Activated T-helper 1 cell treated with anti-CD3 and anti-CD28 coated beads, Interleukin-2, amount 50 U/mL, for 16 hours (primary cell): ENCODE measurements at regions not wholly inside any gene's neighbourhood (a gene's known extent, or its start where the extent isn't known, plus 50 kb on each side); places are given as distances from the start of the nearest gene placed in this dataset.

Experiments
- DNase-seq, 2 donors: peaks; one replicate each; pipeline ENCODE4 v3.0.0-alpha.2; 2020; ENCODE audit warnings: low read depth in 1 of 2, low spot score in 1 of 2

DNA sequence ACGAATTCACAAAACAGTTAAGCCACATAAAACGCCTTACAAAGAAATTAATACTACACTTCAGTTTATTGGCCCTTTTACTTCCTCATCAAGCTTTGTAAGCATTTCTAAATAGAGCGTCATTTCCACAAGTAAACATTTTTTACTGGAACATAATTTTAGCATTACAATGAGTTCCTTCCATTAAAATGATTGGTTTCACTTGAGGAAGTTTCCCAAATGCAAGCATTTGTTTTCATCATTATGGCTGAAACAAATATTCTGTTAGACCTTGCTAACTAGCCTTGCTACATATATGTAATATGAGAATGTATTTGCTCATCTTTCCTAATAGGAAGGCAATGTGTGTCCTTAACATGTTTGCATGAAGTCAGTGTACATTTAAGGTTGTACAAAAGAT is 579.1 kb downstream of the IRS1 start:
- no peak for DNase-seq

DNA sequence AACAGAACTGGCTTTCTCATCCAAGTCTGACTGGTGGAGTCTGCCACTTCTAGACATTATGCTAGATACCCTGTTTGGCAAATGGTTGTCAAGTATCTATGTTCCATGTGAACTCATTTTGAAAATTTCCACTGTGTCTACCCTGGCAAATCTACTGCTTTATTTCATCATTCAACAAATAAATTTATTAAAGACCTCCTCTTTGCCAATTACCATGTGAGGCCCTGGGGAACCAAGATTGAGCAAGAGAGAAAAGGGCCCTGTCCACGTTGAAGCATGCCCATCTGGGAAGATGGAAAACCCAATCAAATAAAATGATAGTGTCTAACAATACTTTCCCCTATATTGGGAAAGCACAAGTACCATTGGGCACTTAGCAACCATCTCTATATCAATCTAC is 582.4 kb downstream of the IRS1 start:
- DNase-seq, result no peak

DNA sequence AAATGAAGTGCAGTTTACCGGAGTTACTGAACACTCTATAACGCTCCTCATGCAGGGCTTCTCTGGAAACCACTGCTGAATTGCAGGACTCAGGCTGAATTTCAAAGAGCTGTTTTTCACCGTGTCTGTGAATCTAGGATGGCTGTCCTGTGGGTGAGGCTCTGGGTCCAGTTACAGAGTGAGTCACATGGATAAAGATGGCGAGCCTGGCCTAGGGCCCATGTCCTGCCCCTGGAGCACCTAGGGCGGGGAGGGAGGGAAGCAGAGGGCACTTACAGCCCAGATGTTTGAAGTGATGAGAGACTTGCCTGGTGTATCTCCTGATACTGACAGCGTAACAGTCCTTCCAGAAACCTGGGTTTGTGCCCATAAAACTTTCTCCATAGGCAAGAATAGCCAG is 583.0 kb downstream of the IRS1 start:
- DNase-seq, result no peak

DNA sequence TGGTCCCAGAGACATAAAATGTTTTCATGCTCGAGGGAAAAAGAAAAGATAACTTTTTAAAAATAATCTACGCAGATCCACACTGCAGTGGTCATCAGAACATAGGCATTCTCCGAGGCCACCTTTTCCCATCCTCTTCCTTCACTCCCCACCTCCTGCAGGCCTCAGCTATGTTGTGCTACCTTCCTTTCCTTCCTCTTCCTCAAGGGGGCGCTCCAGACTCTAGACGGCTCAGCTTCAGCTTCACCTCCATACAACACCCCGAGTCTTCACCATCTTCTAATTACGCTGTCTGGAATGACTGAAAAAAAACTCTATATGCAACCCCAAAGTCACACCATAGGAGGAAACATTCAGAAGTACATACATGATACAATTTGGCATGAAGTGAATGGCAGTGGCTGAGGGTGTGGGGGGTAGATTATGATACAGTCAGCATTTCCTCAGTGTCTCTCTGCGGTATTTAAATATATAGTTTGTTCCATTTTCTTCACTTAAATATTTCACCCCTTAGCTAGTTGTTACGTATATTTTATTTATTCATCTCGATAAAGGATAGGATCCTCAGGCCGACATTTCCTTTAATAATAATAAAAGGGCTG is 583.6 kb downstream of the IRS1 start:
- DNase-seq, result peak; percentile 3 to 8

DNA sequence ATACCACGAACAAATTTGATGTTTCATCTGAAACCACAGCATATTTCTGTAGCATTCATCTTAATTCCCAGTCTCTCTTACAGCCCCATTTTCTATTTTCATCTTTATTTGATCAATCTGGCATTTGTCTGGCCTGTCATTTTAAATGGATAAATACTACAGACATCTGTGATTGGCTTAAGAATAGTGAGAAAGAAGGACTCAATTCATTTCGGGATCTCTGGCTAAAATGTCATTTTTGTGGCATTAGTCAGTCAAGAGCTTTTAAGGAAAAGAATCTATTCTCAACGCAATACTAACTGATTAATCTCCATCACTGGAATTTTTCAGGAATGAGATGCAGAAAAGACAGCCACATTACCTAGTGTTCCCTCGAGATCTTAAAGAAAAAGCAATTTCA is 585.9 kb downstream of the IRS1 start:
- no peak for DNase-seq

DNA sequence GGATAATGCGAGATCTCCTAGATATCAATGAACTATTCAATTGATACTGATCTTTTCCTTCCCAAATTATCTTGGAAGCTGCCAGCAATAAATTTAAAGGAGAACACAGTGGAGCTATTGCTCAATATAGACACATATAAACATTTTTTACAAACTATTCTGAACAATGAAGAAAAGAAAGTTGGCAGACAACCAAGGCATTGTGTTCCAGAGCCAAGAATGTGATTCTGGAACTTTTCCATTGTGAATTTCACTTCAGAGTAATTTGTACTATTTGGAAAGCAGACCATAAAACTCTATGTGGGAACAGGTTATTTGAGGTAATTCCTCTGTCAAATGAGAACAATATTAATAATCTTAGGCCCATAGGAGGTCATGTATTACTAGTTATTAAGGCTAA is 588.2 kb downstream of the IRS1 start:
- DNase-seq, result no peak

DNA sequence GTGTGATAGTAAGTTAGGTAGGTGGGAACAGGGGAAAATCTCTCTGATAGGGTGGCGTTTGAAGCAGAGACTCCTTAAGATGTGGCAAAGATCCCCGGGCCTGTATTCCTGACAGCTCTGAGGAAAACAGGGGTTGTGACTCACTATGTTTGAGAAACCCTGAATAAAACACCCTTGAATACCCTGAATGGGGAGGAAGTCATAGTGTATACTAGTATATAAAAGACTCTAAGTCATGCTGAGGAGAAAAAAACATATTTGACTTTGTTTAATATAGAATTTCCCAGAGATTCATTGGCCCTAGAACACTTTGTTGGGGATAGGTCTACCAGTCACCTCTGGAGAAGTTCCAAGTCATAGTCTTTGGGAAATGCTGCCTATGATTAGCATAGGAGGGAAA is 590.9 kb downstream of the IRS1 start:
- DNase-seq, result no peak

DNA sequence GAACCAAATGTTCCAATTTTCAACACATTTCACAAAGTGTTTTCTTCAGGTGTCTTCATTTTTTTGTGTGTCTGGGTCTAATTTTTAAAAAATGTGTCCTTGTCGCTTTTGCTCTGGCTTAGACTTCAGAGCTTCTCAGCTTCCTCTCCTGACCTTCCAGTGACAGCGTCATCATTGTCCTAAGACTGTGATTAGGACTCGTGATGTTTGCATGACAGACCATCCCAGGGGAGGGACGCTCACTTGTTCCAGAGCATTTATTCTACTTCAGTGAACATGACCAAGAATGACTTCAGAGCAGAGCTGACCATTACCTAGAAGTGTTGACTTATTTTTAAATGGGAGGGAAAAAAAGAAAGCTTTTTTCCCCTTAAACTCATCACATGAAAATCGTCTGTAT is 591.9 kb downstream of the IRS1 start:
- no peak for DNase-seq

DNA sequence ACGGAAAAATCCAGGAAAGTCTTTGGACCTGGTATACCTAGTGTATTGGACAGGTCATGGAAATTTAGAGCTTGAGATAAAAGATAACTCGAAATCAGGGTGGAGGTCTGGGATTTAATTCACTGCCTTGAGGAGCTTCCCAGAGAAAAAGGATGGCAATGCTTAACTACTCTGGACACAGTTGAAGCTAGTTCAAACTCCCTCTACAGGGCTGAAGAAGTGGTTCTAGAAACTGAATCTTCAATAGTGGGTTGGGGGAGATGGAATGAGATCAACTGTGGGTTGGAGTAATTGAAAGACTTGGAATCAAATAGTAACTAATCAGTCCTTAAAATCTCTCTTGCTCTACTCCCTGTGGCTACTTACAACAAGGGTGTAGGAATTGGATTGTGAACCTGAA is 600.1 kb downstream of the IRS1 start:
- DNase-seq, result no peak

DNA sequence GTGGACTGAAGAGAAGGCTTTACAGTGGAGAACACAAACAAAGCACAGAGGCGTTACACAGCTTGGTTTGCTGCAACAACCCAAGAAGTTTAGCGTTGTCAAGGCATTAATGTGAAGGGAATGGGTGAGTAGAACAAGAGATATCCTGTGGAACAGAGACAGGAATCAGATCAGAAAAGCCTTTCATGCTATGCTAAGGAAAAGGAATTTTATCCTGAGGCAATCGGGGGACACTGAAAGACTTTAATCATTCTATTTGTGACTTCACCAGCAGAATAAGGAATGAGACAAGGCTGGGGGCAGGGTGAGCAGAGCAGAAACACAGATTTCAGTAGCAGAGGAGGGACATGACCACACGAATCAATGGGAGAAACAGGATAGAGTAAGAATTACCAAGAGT is 600.7 kb downstream of the IRS1 start:
- no peak for DNase-seq

DNA sequence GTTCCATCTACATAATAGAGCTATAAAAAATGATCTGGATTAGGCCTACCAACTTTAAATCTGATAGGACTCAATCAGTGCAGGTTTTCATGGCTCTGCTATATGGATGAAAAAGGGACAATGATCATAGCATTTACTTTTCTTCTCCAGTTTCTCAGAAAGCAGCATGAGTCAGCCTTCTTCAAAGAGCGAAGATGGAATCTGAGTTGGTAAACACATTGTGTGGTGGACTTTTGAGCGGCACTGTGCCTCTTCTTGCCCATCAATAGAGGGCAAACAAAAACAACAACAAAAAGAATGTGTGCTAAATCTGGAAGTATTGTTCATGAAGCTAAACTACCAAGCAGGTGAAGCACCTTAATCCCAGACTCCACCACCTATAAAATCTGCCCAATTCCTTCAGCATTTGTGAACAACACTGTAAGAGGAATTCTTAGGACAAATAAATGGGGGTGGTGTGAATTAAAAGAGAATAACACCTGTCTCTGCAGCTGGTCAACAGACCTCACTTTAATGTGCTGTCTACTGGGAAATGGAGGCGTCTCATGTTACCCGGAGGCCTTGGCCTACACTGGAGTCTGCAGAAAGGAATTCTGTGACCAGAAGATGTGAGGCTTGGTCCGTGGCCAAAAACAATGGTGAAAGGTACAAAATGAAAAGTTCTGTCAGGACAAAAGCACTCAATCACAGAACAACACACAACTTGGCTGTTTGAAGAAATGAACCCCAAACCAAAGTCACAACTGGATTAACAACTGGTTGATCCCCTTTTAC is 609.0 kb downstream of the IRS1 start:
- DNase-seq, result no peak

DNA sequence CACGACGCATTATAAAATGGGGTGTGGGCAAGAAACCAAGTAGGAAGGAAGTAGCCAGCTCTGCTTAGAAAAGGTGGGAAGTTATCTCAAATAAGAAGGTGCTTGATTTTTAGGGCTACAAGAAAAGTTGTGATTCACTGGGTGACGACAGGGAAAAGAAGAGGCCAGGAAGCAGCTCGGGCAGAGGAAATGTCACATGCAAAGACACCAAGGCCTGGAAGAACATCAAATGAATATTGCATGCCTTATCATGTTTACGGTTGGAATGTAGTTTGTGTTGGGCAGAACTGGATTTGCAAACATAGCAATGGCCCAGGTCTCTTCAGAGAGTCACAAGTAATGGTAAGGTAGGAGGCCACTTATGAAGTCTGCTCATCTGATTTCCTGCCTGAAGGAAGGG is 610.6 kb downstream of the IRS1 start:
- no peak for DNase-seq

DNA sequence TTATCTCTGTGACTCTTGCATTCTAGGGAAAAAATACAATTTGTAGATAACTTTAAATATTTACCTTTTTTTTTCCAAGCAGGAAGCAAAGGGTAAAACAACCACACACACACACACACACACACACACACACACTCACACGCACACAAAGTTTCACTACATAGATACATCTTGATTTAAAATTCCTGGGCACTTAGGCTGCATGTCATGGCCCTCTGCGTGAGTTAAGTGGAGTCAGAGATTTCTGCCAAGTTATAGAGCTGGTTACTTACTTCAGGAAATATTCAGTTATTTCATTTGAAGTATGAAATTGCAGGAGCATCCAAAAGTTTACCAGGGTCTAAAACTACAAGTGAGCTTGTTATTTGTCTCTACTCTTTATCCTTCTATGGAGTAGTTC is 612.0 kb downstream of the IRS1 start:
- no peak for DNase-seq

DNA sequence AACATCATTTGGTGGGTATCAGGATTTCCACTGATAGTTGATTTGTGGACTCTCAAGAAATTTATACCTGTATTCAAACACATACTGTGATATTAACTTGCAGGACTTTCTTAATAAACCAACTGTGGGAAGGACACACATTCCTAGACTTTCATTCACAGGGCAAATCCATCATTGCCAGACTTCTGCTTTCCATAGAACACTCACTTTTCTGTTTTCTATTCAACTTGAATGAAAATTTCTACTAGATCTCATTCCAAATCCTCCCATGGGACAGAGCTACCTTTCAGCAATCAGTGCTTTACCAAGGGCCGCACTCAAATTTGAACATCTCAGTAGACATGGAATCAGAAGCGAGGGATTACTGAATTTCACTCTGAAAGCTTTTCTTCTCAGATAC is 612.5 kb downstream of the IRS1 start:
- no peak for DNase-seq

DNA sequence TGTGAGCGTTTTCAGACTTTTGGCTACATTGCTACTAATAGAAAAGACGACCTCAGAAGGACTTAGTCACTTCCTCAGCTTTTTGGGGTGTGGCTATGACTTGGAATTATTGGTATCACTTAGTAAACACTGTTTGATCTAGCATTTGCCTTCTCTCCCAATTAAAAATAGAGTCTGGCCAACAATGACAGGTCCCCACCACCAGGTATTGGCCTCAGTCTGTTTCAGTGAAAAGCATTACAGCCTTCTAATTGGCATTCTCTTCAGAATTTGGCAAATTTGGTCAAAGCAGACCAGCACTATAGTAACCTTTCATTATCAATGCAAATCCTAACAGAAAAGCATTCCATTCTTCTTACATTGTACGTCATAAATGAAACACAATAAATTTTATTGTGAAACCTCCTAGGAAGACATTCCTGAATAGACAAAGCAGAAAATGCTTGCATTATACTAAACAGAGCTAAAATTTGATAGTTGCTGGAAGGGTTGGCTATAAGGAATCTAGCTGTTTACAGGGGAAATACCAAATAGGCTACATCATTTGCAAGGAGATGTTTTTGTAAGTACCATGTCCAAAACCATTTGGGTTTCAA is 613.9 kb downstream of the IRS1 start:
- no peak for DNase-seq

DNA sequence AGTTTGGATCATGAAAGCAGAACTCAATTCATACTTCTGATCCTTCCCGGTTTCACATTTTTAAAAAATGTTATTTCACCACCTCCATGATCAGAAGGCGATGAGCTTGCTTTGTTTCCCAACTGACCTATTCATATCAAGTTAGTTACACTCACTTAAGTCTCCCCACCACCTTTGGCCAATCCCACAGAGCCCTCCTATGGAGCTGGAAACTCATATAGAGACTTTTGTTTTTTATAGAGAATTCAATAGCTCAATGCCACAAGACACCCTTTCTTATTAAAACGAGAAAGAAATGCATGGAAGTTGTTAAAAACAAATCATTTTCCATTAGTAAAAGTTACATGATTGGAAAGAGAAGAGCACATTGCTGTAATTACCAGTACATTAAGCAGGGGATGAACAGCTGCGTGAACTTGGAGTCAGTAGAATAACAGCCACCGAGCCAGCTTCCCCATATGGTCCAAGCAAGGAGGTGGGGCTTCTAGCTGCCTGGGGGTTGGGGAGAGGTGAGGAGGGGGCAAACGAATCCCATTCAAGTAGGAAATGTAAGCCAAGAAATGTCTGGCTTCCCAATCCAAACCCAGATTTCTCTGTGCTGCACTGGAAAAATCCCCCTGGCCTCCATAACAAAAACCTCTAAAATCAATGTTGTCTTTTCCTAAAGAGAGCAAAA is 614.5 kb downstream of the IRS1 start:
- no peak for DNase-seq

DNA sequence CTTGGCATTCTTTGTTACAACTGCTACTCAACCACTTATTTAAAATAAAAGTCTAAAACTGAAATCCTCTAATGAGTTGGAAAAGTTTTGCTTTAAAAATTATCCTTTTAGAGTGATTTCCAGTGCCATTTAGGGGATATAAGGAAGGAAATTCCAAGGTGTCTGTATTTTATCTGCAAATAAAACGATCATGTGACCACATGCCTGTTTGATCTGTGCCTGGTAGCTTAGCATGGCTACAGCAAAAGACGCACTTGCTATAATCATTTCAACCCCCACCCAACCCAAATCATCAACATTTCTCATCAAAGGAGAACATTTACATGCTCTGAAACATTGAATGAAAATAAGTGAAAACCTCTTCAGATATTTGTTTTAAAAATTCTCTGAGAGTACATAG is 615.1 kb downstream of the IRS1 start:
- DNase-seq, result no peak

DNA sequence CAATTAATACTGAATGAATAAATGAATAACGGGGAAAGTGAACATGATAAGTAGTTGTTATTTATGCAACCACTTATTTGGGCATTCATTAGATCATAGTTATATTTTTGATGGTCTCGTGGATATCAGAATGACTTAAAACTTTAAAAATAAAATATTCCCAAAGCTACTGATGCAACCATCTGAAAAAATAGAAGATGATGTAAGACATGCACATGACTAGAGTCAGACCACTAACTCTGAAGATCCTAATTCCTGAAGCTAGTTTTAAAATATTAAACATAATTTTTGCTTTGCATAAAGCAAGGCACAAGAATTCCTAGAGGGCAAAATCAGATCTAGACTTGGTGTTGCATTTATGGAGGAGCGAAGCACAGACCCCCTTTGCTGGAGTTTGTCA is 616.1 kb downstream of the IRS1 start:
- no peak for DNase-seq

DNA sequence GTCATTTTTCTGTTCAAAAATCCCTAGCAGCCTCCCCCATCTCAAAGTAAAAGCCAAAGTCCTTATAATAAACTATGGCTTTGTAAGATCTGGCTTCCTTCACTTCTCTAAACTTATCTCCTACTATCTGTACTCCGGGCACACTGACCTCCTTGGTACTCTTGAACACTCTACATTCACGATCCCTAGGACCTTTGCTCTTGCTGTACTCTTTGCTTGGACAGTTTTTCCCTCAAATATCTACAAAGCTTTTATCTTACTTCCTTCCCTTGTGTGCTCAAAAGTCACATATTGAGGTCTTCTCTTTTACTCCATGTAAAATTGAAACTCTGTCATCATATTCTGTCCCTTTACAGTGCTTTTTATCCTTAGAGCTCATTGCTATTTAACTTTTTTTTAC is 616.6 kb downstream of the IRS1 start:
- DNase-seq, result no peak

DNA sequence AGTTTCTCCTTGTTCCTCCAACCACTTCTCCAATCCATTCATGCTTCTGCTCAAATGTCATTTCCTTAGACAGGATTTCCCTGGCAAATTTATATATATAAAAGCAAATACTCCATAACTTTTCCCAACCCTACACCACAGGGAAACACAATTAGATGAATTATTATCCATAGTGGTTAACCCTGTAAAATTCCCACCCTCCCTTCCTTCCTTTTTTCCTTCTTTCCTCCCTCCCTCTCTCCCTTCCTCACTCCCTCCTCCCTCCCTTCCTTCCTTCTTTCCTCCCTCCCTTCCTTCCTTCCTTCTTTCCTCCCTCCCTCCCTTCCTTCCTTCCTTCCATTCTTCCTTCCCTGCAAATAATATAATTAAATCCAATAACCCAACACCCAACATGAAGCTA is 617.7 kb downstream of the IRS1 start:
- no peak for DNase-seq

DNA sequence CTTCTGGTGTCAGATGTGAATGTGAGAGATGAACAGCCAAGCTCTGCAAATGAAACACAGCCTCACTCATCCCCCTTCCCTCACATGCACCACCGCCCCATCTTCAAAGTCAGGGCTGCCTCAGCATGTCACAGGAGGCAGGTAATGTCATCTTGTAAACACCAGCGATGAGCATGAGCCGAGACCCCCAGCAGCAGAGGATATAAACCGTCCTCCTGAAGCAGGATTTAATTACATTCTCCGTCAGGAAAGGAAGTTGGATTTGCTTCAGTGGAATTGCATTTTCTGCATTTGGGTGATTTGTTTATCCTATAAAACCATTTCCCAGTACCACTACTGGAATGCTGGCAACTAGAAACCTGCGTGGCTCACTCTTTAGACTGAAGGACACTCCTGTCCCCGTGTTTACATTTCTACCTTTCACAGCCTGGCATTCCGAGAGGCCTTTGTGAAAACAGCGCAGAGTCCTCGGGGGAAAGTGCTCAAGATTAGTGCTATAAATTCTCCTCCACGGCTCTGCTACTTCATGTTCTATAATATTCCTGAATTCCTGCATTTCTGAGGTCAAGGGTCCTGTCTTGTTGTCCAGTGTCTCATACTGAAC is 619.2 kb downstream of the IRS1 start:
- DNase-seq, result no peak

DNA sequence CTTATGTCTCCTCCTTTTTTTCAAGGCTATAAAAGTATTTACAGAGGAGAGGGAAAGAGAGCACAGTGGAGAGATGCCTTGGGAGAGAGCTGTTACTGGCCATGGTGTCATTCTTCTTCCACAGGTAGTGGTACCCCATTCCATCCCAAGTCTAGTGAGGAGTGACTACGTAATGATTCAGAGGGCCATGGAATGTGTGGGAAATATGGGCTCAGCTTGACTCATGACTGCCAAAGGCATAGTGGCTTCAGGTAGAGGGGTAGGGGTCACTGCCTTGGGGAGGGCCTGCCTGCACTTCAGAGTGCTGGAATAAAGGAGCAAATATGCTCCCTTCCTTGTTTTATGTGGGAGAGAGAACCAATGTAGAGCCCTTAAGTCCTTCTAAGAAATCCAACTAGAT is 620.6 kb downstream of the IRS1 start:
- no peak for DNase-seq
